Sigmoid colon (tissue), 4 donors: ENCODE measurements at regions not wholly inside any gene's neighbourhood (a gene's known extent, or its start where the extent isn't known, plus 50 kb on each side); places are given as distances from the start of the nearest gene placed in this dataset.

Experiments used
- CTCF ChIP-seq, 4 experiments: fragments of 450-650 bp in 3 of 4; fragments of 200-600 bp in 1 of 4; IDR thresholded peaks; one replicate each; pipeline ENCODE4 v1.5.1; 2016 to 2019; ENCODE audit warnings: antibody characterized with exemption in 4 of 4, mild to moderate bottlenecking in 3 of 4, moderate library complexity in 2 of 4
- EP300 ChIP-seq, 4 donors: sonication (generic); formaldehyde crosslinking; IDR thresholded peaks; one replicate each; pipeline ENCODE4 v1.6.1; 2017; ENCODE audit warnings: antibody characterized with exemption in 4 of 4
- POLR2A ChIP-seq, 2 donors: fragments of 450-650 bp; IDR thresholded peaks; one replicate each; pipeline ENCODE4 v1.6.1; 2016; ENCODE audit warnings: antibody characterized with exemption in 2 of 2, mild to moderate bottlenecking in 2 of 2, moderate library complexity in 2 of 2

GRCh38 chr2:19580830-19581229, 222.4 kb upstream of the OSR1 start:
- TF ChIP-seq POLR2A (IDR thresholded peaks at IDR 0.05) (no peak), EP300 (IDR thresholded peaks at IDR 0.05) (no peak), CTCF (IDR thresholded peaks at IDR 0.05) (no peak)
